ENCODE measurements at regions not wholly inside any gene's neighbourhood (a gene's known extent, or its start where the extent isn't known, plus 50 kb on each side); places are given as distances from the start of the nearest gene placed in this dataset.

DNA sequence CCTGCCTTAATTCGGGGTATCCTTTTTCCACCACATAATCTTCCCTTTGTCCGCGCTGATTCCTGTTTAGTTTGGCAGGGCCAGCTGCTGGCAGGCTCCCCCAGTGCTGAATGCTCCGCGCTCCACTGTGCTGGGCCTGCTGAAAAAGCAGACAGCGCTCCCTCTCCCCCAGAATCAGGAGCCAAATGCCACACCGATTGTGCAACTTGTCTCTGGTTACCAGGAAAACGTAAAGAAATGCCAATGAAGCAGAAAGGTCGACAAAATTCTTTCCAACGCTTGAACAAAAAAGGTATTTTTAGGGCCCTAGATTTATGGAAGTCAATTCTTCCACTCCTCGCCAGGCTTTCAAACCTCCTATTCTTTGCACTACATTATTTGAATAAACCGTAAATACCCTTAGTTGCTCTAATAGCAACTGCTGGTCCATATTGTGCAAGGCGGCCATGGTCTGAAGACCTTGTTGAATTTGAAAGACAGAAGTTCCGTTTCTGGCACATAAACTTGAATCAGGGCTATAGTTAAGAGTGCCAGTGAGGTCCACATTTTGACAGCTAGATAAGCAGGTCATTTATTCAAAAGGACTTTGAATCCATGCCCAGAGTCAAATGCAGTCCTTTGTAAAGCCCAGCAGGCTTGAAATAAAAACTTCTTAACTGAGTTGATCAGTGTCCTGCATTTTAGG lies 206.7 kb upstream of the RFC3 start:
- intact Hi-C loops (cut with micrococcal nuclease; ENCODE audit: unreplicated experiment) = no loop called here
- no peak overlapping the region for H2AFZ ChIP-seq (ENCODE audit: control insufficient read depth, low read depth, low read length)
- no peak for TF ChIP-seq SIN3A (IDR thresholded peaks at IDR 0.05; ENCODE audit: low read depth, low read length)
- TF ChIP-seq, protein P1, sequence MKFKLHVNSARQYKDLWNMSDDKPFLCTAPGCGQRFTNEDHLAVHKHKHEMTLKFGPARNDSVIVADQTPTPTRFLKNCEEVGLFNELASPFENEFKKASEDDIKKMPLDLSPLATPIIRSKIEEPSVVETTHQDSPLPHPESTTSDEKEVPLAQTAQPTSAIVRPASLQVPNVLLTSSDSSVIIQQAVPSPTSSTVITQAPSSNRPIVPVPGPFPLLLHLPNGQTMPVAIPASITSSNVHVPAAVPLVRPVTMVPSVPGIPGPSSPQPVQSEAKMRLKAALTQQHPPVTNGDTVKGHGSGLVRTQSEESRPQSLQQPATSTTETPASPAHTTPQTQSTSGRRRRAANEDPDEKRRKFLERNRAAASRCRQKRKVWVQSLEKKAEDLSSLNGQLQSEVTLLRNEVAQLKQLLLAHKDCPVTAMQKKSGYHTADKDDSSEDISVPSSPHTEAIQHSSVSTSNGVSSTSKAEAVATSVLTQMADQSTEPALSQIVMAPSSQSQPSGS (IDR thresholded peaks at IDR 0.05; ENCODE audit: low read length) = no peak
- TF ChIP-seq, protein P2, sequence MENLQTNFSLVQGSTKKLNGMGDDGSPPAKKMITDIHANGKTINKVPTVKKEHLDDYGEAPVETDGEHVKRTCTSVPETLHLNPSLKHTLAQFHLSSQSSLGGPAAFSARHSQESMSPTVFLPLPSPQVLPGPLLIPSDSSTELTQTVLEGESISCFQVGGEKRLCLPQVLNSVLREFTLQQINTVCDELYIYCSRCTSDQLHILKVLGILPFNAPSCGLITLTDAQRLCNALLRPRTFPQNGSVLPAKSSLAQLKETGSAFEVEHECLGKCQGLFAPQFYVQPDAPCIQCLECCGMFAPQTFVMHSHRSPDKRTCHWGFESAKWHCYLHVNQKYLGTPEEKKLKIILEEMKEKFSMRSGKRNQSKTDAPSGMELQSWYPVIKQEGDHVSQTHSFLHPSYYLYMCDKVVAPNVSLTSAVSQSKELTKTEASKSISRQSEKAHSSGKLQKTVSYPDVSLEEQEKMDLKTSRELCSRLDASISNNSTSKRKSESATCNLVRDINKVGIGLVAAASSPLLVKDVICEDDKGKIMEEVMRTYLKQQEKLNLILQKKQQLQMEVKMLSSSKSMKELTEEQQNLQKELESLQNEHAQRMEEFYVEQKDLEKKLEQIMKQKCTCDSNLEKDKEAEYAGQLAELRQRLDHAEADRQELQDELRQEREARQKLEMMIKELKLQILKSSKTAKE (IDR thresholded peaks at IDR 0.05; ENCODE audit: low read depth, poor library complexity, severe bottlenecking) = no peak
- TF ChIP-seq RUNX3 (IDR thresholded peaks at IDR 0.05; ENCODE audit: low read length) = no peak
- TF ChIP-seq SRF (IDR thresholded peaks at IDR 0.05; ENCODE audit: low read depth in 2 of 2, low read length in 2 of 2) = no peak
- TF ChIP-seq RB1 (IDR thresholded peaks at IDR 0.05; ENCODE audit: borderline replicate concordance) = no peak
- no peaks in the 10 kb centered on the region; a peak in 1 of 4 replicates for H3K27me3 ChIP-seq (replicated peaks in 1 of 2; ENCODE audit: control insufficient read depth in 2 of 2, insufficient read depth in 2 of 2, low read length in 1 of 2)
- no peaks in the 10 kb centered on the region for H3K79me2 ChIP-seq (ENCODE audit: control insufficient read depth, insufficient read depth, low read length)
- no peak for ATAC-seq
- RAD21 ChIA-PET (ENCODE audit: unreplicated experiment) = no interaction called here
- H4K20me1 ChIP-seq (ENCODE audit: control insufficient read depth, insufficient read depth) = no peaks in the 10 kb centered on the region
- FAIRE-seq = no peak
- DNase-seq (ENCODE audit: low read depth, low spot score) = no peak
- no peaks in the 10 kb centered on the region for H3K36me3 ChIP-seq (ENCODE audit: control insufficient read depth in 2 of 2, insufficient read depth in 2 of 2, low read length in 1 of 2)
- POLR2A ChIA-PET = no interaction called here
- CTCF ChIA-PET = no interaction called here
- no peak overlapping the region for H3K9ac ChIP-seq (ENCODE audit: control insufficient read depth, insufficient read depth, low read length)
- BruUV-seq (replicated peaks) = no TSS peak
- SMC1A ChIA-PET (ENCODE audit: uncharacterized antibody, unreplicated experiment) = no interaction called here
- no peak overlapping the region for H3K4me2 ChIP-seq (ENCODE audit: control insufficient read depth, insufficient read depth)
- no peak overlapping the region for H3K27ac ChIP-seq (ENCODE audit: control insufficient read depth, insufficient read depth)
- WGBS (ENCODE audit: insufficient coverage, insufficient replicate concordance, low lambda C conversion rate, missing lambda C conversion rate) = 98% methylated on average over 14 of the region's 14 CpGs
- peaks cover 9% of the 10 kb centered on the region for H3K4me1 ChIP-seq (ENCODE audit: control insufficient read depth, insufficient read depth, low read length)
- in situ Hi-C loops (cut with MboI) = no loop called here
- no peaks in the 10 kb centered on the region for H3K9me3 ChIP-seq (replicated peaks; ENCODE audit: control insufficient read depth, insufficient read depth, low read length)
- no peak overlapping the region for H3K4me3 ChIP-seq

Measured in GM12878 (cell line).